ENCODE measurements at regions not wholly inside any gene's neighbourhood (a gene's known extent, or its start where the extent isn't known, plus 50 kb on each side); places are given as distances from the start of the nearest gene placed in this dataset.
A peak's percentile ranks its signal among the peaks of the same experiment; 100 is the strongest.

GRCh38 chr2:53455094-53455493 is 312.5 kb upstream of the CHAC2 start:
- DNase-seq (no peak), ATAC-seq (no peak)
- TF ChIP-seq CTCF (IDR thresholded peaks at IDR 0.05 in 4 of 5, conservative IDR thresholded peaks at IDR 0.05 in 1 of 5): no peak
- no peak for TF ChIP-seq POLR2A (IDR thresholded peaks at IDR 0.05)
- Histone ChIP-seq H3K4me3 (no peak overlapping the region), H3K4me1 (peaks cover 8 to 10% of the 10 kb centered on the region in 2 donors), H3K27ac (no peak overlapping the region), H3K36me3 (no peaks in the 10 kb centered on the region), H3K9me3 (no peaks in the 10 kb centered on the region), H3K27me3 (no peaks in the 10 kb centered on the region)
- intact Hi-C loops (cut with DNase I; ENCODE audit: low total_unique reads): no loop called here
- in situ Hi-C loops (cut with MboI; ENCODE audit: low sequenced_read_pairs in 4 of 4): no loop called here

- Histone ChIP-seq H3K4me3 (no peak overlapping the region), H3K27ac (no peak overlapping the region), H3K4me1 (peaks cover 8 to 10% of the 10 kb centered on the region in 2 donors), H3K36me3 (no peaks in the 10 kb centered on the region), H3K27me3 (no peaks in the 10 kb centered on the region), H3K9me3 (no peaks in the 10 kb centered on the region)
- in situ Hi-C loops (cut with MboI; ENCODE audit: low sequenced_read_pairs in 4 of 4) (no loop called here), intact Hi-C loops (cut with DNase I; ENCODE audit: low total_unique reads) (no loop called here)
- TF ChIP-seq POLR2A (IDR thresholded peaks at IDR 0.05) (no peak), CTCF (IDR thresholded peaks at IDR 0.05 in 4 of 5, conservative IDR thresholded peaks at IDR 0.05 in 1 of 5) (no peak)
- DNase-seq: no peak
- peak in 1 of 2 donors; percentile 41 for ATAC-seq
Measured at GRCh38 chr2:53452957-53453748, 314.5 kb upstream of the CHAC2 start.

GRCh38 chr2:53452400-53452799 is 315.2 kb upstream of the CHAC2 start:
- peaks cover 8 to 10% of the 10 kb centered on the region in 2 donors for H3K4me1 ChIP-seq
- DNase-seq: no peak
- intact Hi-C loops (cut with DNase I; ENCODE audit: low total_unique reads) (no loop called here), in situ Hi-C loops (cut with MboI; ENCODE audit: low sequenced_read_pairs in 4 of 4) (no loop called here)
- no peaks in the 10 kb centered on the region for H3K36me3 ChIP-seq
- no peak for ATAC-seq
- H3K4me3 ChIP-seq: no peak overlapping the region
- TF ChIP-seq CTCF (IDR thresholded peaks at IDR 0.05 in 4 of 5, conservative IDR thresholded peaks at IDR 0.05 in 1 of 5): no peak
- no peak for TF ChIP-seq POLR2A (IDR thresholded peaks at IDR 0.05)
- no peaks in the 10 kb centered on the region for H3K9me3 ChIP-seq
- no peaks in the 10 kb centered on the region for H3K27me3 ChIP-seq
- H3K27ac ChIP-seq: no peak overlapping the region

GRCh38 chr2:53450923-53451322 is 316.7 kb upstream of the CHAC2 start:
- TF ChIP-seq POLR2A (IDR thresholded peaks at IDR 0.05) (no peak), CTCF (IDR thresholded peaks at IDR 0.05 in 4 of 5, conservative IDR thresholded peaks at IDR 0.05 in 1 of 5) (no peak)
- Histone ChIP-seq H3K27ac (no peak overlapping the region), H3K36me3 (no peaks in the 10 kb centered on the region), H3K4me1 (peaks cover 8 to 10% of the 10 kb centered on the region in 2 donors), H3K4me3 (no peak overlapping the region), H3K27me3 (no peaks in the 10 kb centered on the region), H3K9me3 (no peaks in the 10 kb centered on the region)
- intact Hi-C loops (cut with DNase I; ENCODE audit: low total_unique reads): no loop called here
- no peak for DNase-seq
- no peak for ATAC-seq
- in situ Hi-C loops (cut with MboI; ENCODE audit: low sequenced_read_pairs in 4 of 4): no loop called here

All from gastrocnemius medialis (tissue), 4 donors.